ENCODE measurements at regions not wholly inside any gene's neighbourhood (a gene's known extent, or its start where the extent isn't known, plus 50 kb on each side); places are given as distances from the start of the nearest gene placed in this dataset.

DNA sequence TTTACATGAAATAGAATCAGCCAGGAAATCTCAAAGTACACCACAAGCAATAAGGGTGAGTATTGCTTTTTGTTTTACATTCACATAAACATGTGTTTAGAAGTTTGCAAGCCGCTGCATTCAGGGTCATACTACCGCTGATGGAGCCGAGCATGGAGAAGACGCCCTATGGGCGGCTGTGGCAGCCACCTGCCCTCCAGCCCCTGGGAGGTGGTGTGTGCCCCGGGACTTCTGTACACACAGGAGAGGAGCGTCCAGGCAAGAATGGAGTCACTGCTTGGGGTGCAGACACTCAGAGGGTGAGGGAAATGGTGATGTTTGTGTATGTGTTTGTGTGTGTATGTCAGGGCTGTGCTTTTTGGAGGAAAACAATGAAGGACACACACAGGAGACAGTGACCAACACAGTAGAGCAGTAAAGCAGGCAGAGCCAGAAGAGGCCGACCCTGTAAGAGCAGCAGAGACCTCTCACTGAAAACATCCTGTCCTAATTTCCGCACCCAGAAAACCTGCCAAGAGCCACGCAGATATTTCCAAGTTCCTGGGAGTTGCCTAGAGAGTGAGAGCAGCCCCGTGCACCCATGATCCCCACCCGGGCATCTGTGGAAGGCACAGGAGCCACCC is 108.1 kb upstream of the GJB6 start:
- Histone ChIP-seq H3K36me3 (ENCODE audit: control insufficient read depth in 5 of 5, insufficient read depth in 5 of 5, low read length in 5 of 5) (no peaks in the 10 kb centered on the region), H3K27ac (ENCODE audit: low read depth, low read length) (no peak overlapping the region), H3K27me3 (ENCODE audit: control insufficient read depth in 5 of 5, insufficient read depth in 4 of 5, low read length in 5 of 5) (no peaks in the 10 kb centered on the region), H3K9me3 (ENCODE audit: control insufficient read depth in 5 of 5, low read length in 5 of 5) (peaks cover 0 to 2% (median 0%) of the 10 kb centered on the region in 5 donors), H3K9ac (ENCODE audit: low read length in 5 of 5) (no peak overlapping the region), H3K4me1 (ENCODE audit: control insufficient read depth in 5 of 5, insufficient read depth in 5 of 5, low read length in 5 of 5) (peaks cover 0 to 9% (median 8%) of the 10 kb centered on the region in 5 donors), H3K4me3 (ENCODE audit: low read depth in 1 of 5, low read length in 5 of 5) (peak overlapping the region in 2 of 5 donors; percentile 3)

DNA sequence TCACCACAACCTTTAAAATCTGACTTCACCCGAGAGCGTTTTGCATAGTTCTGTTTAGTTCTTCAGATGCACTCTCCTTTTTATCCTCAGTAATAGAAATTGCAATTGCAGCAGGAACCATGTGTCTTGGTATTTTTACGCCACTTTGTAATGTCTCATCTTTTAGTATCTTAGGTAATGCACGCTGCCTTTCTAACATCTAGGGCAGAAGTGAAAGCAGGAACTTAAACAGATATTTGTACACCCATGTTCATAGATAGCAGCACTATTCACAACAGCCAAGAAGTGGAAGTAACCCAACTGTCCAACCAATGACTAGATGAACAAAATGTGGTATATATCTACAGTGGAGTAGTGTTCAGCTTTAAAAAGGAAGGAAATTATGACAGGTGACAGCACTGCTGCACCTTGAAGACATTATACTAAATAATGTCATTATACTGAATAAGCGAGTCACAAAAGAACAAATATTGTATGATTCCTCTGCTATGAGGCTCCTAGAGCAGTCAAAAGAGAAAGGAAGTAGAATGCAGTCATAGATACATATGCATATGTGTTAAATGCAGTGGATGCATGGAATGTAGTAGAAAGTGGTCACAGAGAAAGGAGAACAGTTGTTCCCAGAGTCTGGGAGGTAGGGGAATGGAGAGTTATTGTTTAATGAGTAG is 105.9 kb upstream of the GJB6 start:
- Histone ChIP-seq H3K36me3 (ENCODE audit: control insufficient read depth in 5 of 5, insufficient read depth in 5 of 5, low read length in 5 of 5) (no peaks in the 10 kb centered on the region), H3K9ac (ENCODE audit: low read length in 5 of 5) (no peak overlapping the region), H3K9me3 (ENCODE audit: control insufficient read depth in 5 of 5, low read length in 5 of 5) (no peaks in the 10 kb centered on the region), H3K4me1 (ENCODE audit: control insufficient read depth in 5 of 5, insufficient read depth in 5 of 5, low read length in 5 of 5) (peaks cover 0 to 9% (median 8%) of the 10 kb centered on the region in 5 donors), H3K4me3 (ENCODE audit: low read depth in 1 of 5, low read length in 5 of 5) (no peak overlapping the region), H3K27ac (ENCODE audit: low read depth, low read length) (no peak overlapping the region), H3K27me3 (ENCODE audit: control insufficient read depth in 5 of 5, insufficient read depth in 4 of 5, low read length in 5 of 5) (no peaks in the 10 kb centered on the region)

DNA sequence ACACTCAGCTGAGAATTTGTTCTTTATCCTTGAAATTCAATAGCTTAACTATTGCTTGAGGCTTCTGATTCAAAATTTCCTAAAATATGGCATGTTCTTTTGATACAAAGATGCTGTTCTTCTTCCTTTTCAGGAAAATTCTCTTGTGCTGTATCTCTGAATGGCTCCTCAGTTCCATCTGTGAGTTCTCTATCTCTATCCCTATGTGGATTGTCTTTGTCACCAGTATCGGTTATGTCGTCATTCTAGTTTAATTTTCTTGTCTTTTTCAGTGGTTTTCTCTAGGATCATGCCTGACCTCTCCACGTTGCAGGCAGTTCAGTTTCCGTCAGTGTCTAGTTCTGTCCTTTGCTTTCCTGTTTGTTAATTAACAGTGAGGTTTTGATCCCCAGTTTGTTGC is 104.6 kb upstream of the GJB6 start:
- Histone ChIP-seq H3K4me1 (ENCODE audit: control insufficient read depth in 5 of 5, insufficient read depth in 5 of 5, low read length in 5 of 5) (peaks cover 0 to 9% (median 8%) of the 10 kb centered on the region in 5 donors), H3K4me3 (ENCODE audit: low read depth in 1 of 5, low read length in 5 of 5) (no peak overlapping the region), H3K9me3 (ENCODE audit: control insufficient read depth in 5 of 5, low read length in 5 of 5) (no peaks in the 10 kb centered on the region), H3K27me3 (ENCODE audit: control insufficient read depth in 5 of 5, insufficient read depth in 4 of 5, low read length in 5 of 5) (no peaks in the 10 kb centered on the region), H3K36me3 (ENCODE audit: control insufficient read depth in 5 of 5, insufficient read depth in 5 of 5, low read length in 5 of 5) (no peaks in the 10 kb centered on the region), H3K27ac (ENCODE audit: low read depth, low read length) (no peak overlapping the region), H3K9ac (ENCODE audit: low read length in 5 of 5) (no peak overlapping the region)

DNA sequence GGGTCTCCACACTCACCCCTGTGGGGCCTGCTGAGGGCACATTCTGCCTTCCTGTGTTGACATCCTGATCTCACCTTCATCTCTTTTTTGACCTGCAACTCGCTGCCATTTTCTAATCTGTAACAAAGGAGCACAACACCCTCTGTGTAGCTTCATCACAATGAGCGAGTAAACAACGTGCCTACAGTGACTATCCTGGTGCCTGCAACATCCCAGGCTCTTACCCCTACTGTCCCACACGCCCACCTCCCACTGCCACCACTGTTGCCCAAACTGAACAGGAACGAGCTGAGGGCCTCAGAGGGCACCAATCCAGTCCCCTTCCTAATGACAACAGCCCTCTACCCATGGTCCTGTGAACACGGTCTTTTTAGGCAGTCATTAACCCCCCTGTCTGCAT is 102.2 kb upstream of the GJB6 start:
- no peak overlapping the region for H3K4me3 ChIP-seq (ENCODE audit: low read depth in 1 of 5, low read length in 5 of 5)
- H3K27ac ChIP-seq (ENCODE audit: low read depth, low read length), result no peak overlapping the region
- H3K27me3 ChIP-seq (ENCODE audit: control insufficient read depth in 5 of 5, insufficient read depth in 4 of 5, low read length in 5 of 5), result no peaks in the 10 kb centered on the region
- H3K36me3 ChIP-seq (ENCODE audit: control insufficient read depth in 5 of 5, insufficient read depth in 5 of 5, low read length in 5 of 5), result no peaks in the 10 kb centered on the region
- H3K9me3 ChIP-seq (ENCODE audit: control insufficient read depth in 5 of 5, low read length in 5 of 5), result no peaks in the 10 kb centered on the region
- no peak overlapping the region for H3K9ac ChIP-seq (ENCODE audit: low read length in 5 of 5)
- H3K4me1 ChIP-seq (ENCODE audit: control insufficient read depth in 5 of 5, insufficient read depth in 5 of 5, low read length in 5 of 5), result no peaks in the 10 kb centered on the region

DNA sequence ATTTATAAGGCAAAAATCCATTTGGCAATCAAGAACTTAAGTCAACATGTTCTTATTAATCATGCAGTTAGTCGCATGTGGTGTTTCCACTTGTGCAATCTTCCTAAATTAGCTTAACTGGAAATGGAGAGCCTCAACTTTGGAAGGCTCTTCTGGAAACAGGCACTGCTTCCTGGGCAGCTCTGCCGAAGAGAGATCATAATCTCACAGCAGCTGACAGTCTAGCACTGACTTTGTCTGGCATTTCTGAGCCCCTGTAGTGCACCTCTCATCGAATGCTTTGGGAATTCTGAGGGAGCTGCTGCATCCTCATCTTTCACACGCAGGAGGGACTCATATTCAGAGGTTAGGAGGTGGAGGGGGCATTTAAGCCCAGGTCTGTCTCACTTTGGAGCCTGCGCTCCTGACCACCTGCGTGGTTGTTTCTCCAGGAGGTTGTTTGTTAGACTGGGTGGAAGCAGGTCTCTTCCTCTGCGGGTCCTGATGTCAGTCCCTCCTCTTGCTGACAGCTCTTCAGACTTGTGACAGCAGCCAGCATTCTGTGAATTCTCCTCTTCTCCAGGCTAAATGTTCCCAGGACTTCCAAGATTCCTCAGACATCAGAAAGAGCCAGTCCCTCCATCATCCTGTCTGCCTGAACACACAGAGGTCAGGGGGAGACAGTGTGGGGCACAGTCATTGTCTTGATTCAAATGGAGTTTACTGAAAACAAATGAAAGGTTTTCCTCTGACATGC is 100.4 kb upstream of the GJB6 start:
- H3K9me3 ChIP-seq (ENCODE audit: control insufficient read depth in 5 of 5, low read length in 5 of 5), result peaks cover 0 to 3% (median 0%) of the 10 kb centered on the region in 5 donors
- H3K4me1 ChIP-seq (ENCODE audit: control insufficient read depth in 5 of 5, insufficient read depth in 5 of 5, low read length in 5 of 5), result no peaks in the 10 kb centered on the region
- no peak overlapping the region for H3K4me3 ChIP-seq (ENCODE audit: low read depth in 1 of 5, low read length in 5 of 5)
- H3K27me3 ChIP-seq (ENCODE audit: control insufficient read depth in 5 of 5, insufficient read depth in 4 of 5, low read length in 5 of 5), result no peaks in the 10 kb centered on the region
- H3K36me3 ChIP-seq (ENCODE audit: control insufficient read depth in 5 of 5, insufficient read depth in 5 of 5, low read length in 5 of 5), result no peaks in the 10 kb centered on the region
- no peak overlapping the region for H3K9ac ChIP-seq (ENCODE audit: low read length in 5 of 5)
- no peak overlapping the region for H3K27ac ChIP-seq (ENCODE audit: low read depth, low read length)

DNA sequence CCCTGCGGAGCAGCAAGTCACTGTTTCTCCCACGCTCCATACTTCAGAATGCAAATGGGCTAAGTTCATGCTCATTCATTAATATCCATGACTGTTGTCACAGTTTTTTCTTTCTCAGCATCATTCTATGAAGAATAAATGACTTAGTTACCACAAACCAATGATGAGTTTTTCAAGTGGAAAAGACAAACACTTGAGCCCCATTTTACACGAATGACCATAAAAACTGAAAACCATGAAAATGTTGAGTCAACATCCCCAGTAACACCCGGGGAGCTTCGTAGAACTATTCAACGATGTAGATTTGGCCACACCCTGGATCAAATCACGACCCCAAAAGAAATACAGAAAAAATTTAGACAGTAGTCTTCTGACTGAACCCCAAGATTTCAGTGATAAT is 99.8 kb upstream of the GJB6 start:
- no peak overlapping the region for H3K27ac ChIP-seq (ENCODE audit: low read depth, low read length)
- H3K4me3 ChIP-seq (ENCODE audit: low read depth in 1 of 5, low read length in 5 of 5), result no peak overlapping the region
- H3K27me3 ChIP-seq (ENCODE audit: control insufficient read depth in 5 of 5, insufficient read depth in 4 of 5, low read length in 5 of 5), result no peaks in the 10 kb centered on the region
- no peak overlapping the region for H3K9ac ChIP-seq (ENCODE audit: low read length in 5 of 5)
- no peaks in the 10 kb centered on the region for H3K4me1 ChIP-seq (ENCODE audit: control insufficient read depth in 5 of 5, insufficient read depth in 5 of 5, low read length in 5 of 5)
- peaks cover 0 to 6% (median 0%) of the 10 kb centered on the region in 5 donors for H3K9me3 ChIP-seq (ENCODE audit: control insufficient read depth in 5 of 5, low read length in 5 of 5)
- no peaks in the 10 kb centered on the region for H3K36me3 ChIP-seq (ENCODE audit: control insufficient read depth in 5 of 5, insufficient read depth in 5 of 5, low read length in 5 of 5)

DNA sequence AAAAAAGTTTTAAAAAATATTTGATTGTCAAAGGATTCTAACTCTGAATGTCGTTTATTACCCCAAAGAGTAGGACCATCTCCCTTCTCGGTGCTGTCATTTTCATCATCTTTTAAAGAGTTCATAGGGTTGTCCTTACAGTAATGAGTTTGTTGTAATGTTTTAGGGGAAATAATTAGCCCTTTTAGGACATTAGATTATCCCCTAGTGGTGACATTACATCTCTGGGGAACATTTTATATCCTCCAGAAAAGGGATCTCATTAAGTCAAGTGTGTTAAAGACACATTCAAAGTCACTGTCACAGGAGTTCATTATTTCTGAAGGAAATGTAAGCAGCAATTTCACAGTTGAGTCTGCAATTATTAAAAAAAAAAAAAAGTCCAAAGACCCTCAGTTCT is 99.3 kb upstream of the GJB6 start:
- Histone ChIP-seq H3K9ac (ENCODE audit: low read length in 5 of 5) (no peak overlapping the region), H3K36me3 (ENCODE audit: control insufficient read depth in 5 of 5, insufficient read depth in 5 of 5, low read length in 5 of 5) (no peaks in the 10 kb centered on the region), H3K27ac (ENCODE audit: low read depth, low read length) (no peak overlapping the region), H3K27me3 (ENCODE audit: control insufficient read depth in 5 of 5, insufficient read depth in 4 of 5, low read length in 5 of 5) (peaks cover 0 to under 1% (median 0%) of the 10 kb centered on the region in 5 donors), H3K4me3 (ENCODE audit: low read depth in 1 of 5, low read length in 5 of 5) (no peak overlapping the region), H3K4me1 (ENCODE audit: control insufficient read depth in 5 of 5, insufficient read depth in 5 of 5, low read length in 5 of 5) (no peaks in the 10 kb centered on the region), H3K9me3 (ENCODE audit: control insufficient read depth in 5 of 5, low read length in 5 of 5) (peaks cover 0 to 9% (median 0%) of the 10 kb centered on the region in 5 donors)

DNA sequence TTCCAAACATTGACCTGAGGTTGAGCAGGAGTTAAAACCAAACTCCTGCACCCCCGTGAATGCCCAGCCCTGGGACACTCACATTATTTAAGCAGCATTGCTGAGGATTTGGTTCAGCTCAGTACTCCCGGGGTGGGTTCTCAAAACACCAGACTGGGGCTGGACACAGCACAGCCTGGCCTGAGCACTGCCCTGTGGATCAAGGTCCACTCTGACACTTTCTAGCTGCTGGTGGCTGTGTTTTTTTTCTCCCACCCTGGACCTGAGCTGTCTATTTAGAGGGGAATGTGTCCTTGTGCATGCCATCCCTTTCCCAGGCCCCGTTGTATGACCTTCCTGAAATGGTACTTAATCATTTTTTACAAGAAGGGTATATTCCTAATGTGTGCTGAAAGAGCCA is 94.7 kb upstream of the GJB6 start:
- Histone ChIP-seq H3K9me3 (ENCODE audit: control insufficient read depth in 5 of 5, low read length in 5 of 5) (peaks cover 0 to 30% (median 11%) of the 10 kb centered on the region in 5 donors), H3K4me3 (ENCODE audit: low read depth in 1 of 5, low read length in 5 of 5) (no peak overlapping the region), H3K27ac (ENCODE audit: low read depth, low read length) (no peak overlapping the region), H3K36me3 (ENCODE audit: control insufficient read depth in 5 of 5, insufficient read depth in 5 of 5, low read length in 5 of 5) (no peaks in the 10 kb centered on the region), H3K9ac (ENCODE audit: low read length in 5 of 5) (no peak overlapping the region), H3K27me3 (ENCODE audit: control insufficient read depth in 5 of 5, insufficient read depth in 4 of 5, low read length in 5 of 5) (peaks cover 0 to 2% (median 0%) of the 10 kb centered on the region in 5 donors), H3K4me1 (ENCODE audit: control insufficient read depth in 5 of 5, insufficient read depth in 5 of 5, low read length in 5 of 5) (no peaks in the 10 kb centered on the region)

DNA sequence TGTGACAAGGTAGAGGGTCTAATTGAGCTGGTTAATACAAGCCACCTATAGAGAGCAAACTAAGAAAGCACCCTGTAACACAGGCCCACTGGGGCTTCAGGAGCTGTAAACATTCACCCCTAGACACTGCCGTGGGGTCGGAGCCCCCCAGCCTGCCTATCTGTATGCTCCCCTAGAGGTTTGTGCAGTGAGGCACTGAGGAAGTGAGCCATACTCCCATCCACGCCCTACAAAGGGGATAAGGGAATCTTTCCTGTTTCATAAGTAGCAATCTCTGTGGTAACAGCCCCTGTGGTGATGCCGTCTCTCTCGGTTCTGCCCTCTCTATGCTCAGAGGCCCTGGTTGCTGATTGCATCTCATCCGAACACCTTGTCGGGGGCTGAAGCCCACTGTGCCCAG is 94.2 kb upstream of the GJB6 start:
- H3K4me1 ChIP-seq (ENCODE audit: control insufficient read depth in 5 of 5, insufficient read depth in 5 of 5, low read length in 5 of 5), result no peaks in the 10 kb centered on the region
- H3K9ac ChIP-seq (ENCODE audit: low read length in 5 of 5), result no peak overlapping the region
- peaks cover 0 to 2% (median 0%) of the 10 kb centered on the region in 5 donors for H3K27me3 ChIP-seq (ENCODE audit: control insufficient read depth in 5 of 5, insufficient read depth in 4 of 5, low read length in 5 of 5)
- H3K4me3 ChIP-seq (ENCODE audit: low read depth in 1 of 5, low read length in 5 of 5), result no peak overlapping the region
- no peak overlapping the region for H3K27ac ChIP-seq (ENCODE audit: low read depth, low read length)
- H3K9me3 ChIP-seq (ENCODE audit: control insufficient read depth in 5 of 5, low read length in 5 of 5), result peaks cover 0 to 30% (median 11%) of the 10 kb centered on the region in 5 donors
- no peaks in the 10 kb centered on the region for H3K36me3 ChIP-seq (ENCODE audit: control insufficient read depth in 5 of 5, insufficient read depth in 5 of 5, low read length in 5 of 5)

DNA sequence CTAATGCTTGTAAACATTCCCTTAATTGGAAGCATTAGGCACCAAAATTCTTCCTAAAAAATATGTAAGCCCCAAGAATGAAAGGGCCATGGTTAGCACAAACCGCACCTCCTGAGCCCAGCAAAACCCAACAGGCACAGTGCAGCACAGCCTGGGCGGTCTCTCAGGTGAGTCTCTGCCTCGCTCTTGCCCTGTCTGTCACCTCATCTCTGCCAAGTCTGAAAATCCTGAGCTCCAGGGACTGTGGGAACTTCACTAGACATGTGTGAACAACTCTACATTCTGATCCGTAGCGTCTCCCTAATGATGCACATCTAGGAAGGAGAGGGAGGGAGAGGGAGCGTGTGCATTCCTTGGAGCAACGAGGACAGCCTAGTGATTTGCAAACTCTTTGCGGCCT is 88.8 kb upstream of the GJB6 start:
- Histone ChIP-seq H3K4me3 (ENCODE audit: low read depth in 1 of 5, low read length in 5 of 5) (no peak overlapping the region), H3K9ac (ENCODE audit: low read length in 5 of 5) (no peak overlapping the region), H3K27me3 (ENCODE audit: control insufficient read depth in 5 of 5, insufficient read depth in 4 of 5, low read length in 5 of 5) (peaks cover 0 to 6% (median 3%) of the 10 kb centered on the region in 5 donors), H3K9me3 (ENCODE audit: control insufficient read depth in 5 of 5, low read length in 5 of 5) (peaks cover 0 to 16% (median 9%) of the 10 kb centered on the region in 5 donors), H3K27ac (ENCODE audit: low read depth, low read length) (no peak overlapping the region), H3K36me3 (ENCODE audit: control insufficient read depth in 5 of 5, insufficient read depth in 5 of 5, low read length in 5 of 5) (no peaks in the 10 kb centered on the region), H3K4me1 (ENCODE audit: control insufficient read depth in 5 of 5, insufficient read depth in 5 of 5, low read length in 5 of 5) (no peaks in the 10 kb centered on the region)
